Breast epithelium (tissue), 4 donors: ENCODE measurements at regions not wholly inside any gene's neighbourhood (a gene's known extent, or its start where the extent isn't known, plus 50 kb on each side); places are given as distances from the start of the nearest gene placed in this dataset.
"Not testable (repeated sequence)": the region's sequence is repeated elsewhere in the genome, so short reads cannot be mapped to it uniquely, and the experiment has no call there.

ENCODE experiments used
- DNase-seq, 2 donors: peaks; one replicate each; pipeline ENCODE4 v3.0.0-alpha.2; 2019; ENCODE audit warnings: low spot score in 2 of 2
- H3K27ac ChIP-seq, 2 donors: fragments of 200-600 bp; sonication (generic) in 1 of 2; one replicate each; pipeline ENCODE4 v1.5.1; 2016 to 2019; ENCODE audit warnings: mild to moderate bottlenecking in 1 of 2
- H3K27me3 ChIP-seq, 2 donors: fragments of 200-600 bp; sonication (generic) in 1 of 2; one replicate each; pipeline versions ENCODE4 v1.5.1 to v1.6.0; 2017 to 2019; ENCODE audit warnings: control low read depth in 1 of 2, mild to moderate bottlenecking in 1 of 2
- H3K36me3 ChIP-seq: fragments of 200-600 bp; one replicate; pipeline ENCODE4 v1.5.1; 2019
- H3K4me1 ChIP-seq, 2 donors: fragments of 200-600 bp; sonication (generic); one replicate each; pipeline ENCODE4 v1.5.1; 2016 to 2019; ENCODE audit warnings: control low read depth in 1 of 2
- H3K4me3 ChIP-seq, 3 donors: fragments of 200-600 bp; sonication (generic); 1 replicate in 2 of 3; 2 replicates in 1 of 3; pipeline ENCODE4 v1.5.1; 2016 to 2019; ENCODE audit warnings: mild to moderate bottlenecking in 3 of 3, moderate library complexity in 2 of 3
- H3K9me3 ChIP-seq, 2 donors: fragments of 200-600 bp; sonication (generic) in 1 of 2; one replicate each; pipeline ENCODE4 v1.5.1; 2016 to 2019; ENCODE audit warnings: control low read depth in 1 of 2
- POLR2A ChIP-seq: fragments of 450-650 bp; IDR thresholded peaks from one replicate; pipeline ENCODE4 v1.6.1; 2016; ENCODE audit warnings: antibody characterized with exemption, mild to moderate bottlenecking, moderate library complexity
- POLR2AphosphoS5 ChIP-seq, 3 donors: sonication (generic); formaldehyde crosslinking; IDR thresholded peaks; one replicate each; pipeline ENCODE4 v1.6.1; 2017; ENCODE audit warnings: antibody characterized with exemption in 3 of 3
- intact Hi-C: fragments of 100-400 bp; cut with DNase I; formaldehyde crosslinking; loops from one replicate; pipeline ENCODE4 v1.15.1; 2023; ENCODE audit warnings: low total_unique reads
- TF ChIP-seq, protein P1 (sequence below), 3 donors: fragments of 450-650 bp; IDR thresholded peaks; one replicate each; pipeline ENCODE4 v1.5.1; 2016 to 2017; ENCODE audit warnings: antibody characterized with exemption in 3 of 3, mild to moderate bottlenecking in 3 of 3, moderate library complexity in 3 of 3

DNA sequence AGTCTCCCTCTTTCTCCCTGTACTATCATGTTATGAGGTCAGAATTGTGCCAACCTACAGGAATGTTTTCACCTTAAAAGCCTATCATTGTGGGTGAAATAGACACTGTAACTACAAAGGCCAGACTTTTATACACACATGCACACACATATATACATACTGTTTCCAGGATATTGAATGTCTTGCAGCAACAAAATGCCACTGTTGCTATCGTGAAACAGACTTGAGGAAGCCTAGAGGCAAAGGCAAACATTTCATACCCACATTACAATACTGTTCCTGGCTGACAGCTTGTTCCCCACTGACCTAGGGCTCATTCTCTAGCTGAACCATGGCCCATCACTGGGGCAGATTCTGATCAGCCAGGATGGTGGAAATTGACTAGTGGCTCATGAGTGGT lies 125.1 kb upstream of the DUSP10 start:
- no peak for TF ChIP-seq POLR2A
- no peak for TF ChIP-seq POLR2AphosphoS5 (IDR thresholded peaks at IDR 0.05)
- TF ChIP-seq, protein P1, sequence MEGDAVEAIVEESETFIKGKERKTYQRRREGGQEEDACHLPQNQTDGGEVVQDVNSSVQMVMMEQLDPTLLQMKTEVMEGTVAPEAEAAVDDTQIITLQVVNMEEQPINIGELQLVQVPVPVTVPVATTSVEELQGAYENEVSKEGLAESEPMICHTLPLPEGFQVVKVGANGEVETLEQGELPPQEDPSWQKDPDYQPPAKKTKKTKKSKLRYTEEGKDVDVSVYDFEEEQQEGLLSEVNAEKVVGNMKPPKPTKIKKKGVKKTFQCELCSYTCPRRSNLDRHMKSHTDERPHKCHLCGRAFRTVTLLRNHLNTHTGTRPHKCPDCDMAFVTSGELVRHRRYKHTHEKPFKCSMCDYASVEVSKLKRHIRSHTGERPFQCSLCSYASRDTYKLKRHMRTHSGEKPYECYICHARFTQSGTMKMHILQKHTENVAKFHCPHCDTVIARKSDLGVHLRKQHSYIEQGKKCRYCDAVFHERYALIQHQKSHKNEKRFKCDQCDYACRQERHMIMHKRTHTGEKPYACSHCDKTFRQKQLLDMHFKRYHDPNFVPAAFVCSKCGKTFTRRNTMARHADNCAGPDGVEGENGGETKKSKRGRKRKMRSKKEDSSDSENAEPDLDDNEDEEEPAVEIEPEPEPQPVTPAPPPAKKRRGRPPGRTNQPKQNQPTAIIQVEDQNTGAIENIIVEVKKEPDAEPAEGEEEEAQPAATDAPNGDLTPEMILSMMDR (IDR thresholded peaks at IDR 0.05), result no peak
- H3K27me3 ChIP-seq, result no peaks in the 10 kb centered on the region
- no peaks in the 10 kb centered on the region for H3K36me3 ChIP-seq
- no peak overlapping the region for H3K27ac ChIP-seq
- H3K4me3 ChIP-seq, result no peak overlapping the region
- DNase-seq, result no peak
- intact Hi-C loops, result no loop called here
- no peaks in the 10 kb centered on the region for H3K4me1 ChIP-seq
- no peaks in the 10 kb centered on the region for H3K9me3 ChIP-seq

DNA sequence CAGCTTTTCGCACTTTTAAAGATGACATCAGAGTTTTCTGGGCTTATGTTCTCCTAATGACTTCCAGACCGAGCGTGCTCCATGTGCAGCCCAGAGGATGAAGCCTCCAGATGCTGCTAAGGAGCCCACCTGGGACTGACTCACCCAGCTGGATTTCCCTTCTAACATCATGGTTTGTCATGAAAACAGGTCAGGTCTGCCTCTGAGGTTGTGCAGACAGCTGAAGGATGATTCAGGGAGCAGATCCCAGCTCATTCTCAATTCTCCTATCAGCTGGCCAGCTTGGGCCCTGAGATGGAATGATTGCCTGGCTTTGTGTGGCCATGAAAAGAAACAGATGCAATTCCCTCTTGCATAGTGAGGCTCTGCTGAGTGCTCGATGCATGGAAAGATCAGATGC lies 123.9 kb upstream of the DUSP10 start:
- TF ChIP-seq, protein P1 (IDR thresholded peaks at IDR 0.05), result no peak
- TF ChIP-seq POLR2AphosphoS5 (IDR thresholded peaks at IDR 0.05), result no peak
- TF ChIP-seq POLR2A, result no peak
- intact Hi-C loops, result no loop called here

DNA sequence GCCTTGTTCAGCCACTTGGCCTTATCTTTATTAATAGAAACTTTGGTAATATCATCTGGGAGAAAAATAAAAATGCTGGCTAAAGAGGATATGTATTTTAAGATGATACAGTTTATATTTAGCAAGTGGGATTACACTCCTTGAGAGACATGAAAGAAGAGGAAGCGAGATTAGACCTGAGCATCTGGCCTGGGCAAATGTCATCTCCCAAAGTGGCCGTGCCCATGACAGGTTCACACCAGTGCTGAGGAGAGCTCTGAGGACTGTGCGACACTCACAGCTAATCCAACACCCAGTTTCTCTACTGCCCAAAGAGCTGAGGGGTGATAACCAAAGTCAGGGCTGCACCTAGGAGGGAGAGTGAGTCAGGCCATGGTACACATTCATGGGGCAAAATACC lies 121.7 kb upstream of the DUSP10 start:
- H3K4me1 ChIP-seq, result no peaks in the 10 kb centered on the region
- no peaks in the 10 kb centered on the region for H3K27me3 ChIP-seq
- H3K27ac ChIP-seq, result no peak overlapping the region
- no peaks in the 10 kb centered on the region for H3K9me3 ChIP-seq
- no peak for DNase-seq
- TF ChIP-seq, protein P1 (IDR thresholded peaks at IDR 0.05), result no peak
- no peak for TF ChIP-seq POLR2A
- TF ChIP-seq POLR2AphosphoS5 (IDR thresholded peaks at IDR 0.05), result no peak
- H3K4me3 ChIP-seq, result no peak overlapping the region
- H3K36me3 ChIP-seq, result no peaks in the 10 kb centered on the region
- intact Hi-C loops, result no loop called here

More for the DNA sequence above, 123.9 kb upstream of the DUSP10 start:
- no peaks in the 10 kb centered on the region for H3K4me1 ChIP-seq
- no peak for DNase-seq
- no peaks in the 10 kb centered on the region for H3K27me3 ChIP-seq
- H3K9me3 ChIP-seq, result no peaks in the 10 kb centered on the region
- H3K4me3 ChIP-seq, result no peak overlapping the region
- H3K27ac ChIP-seq, result no peak overlapping the region
- H3K36me3 ChIP-seq, result no peaks in the 10 kb centered on the region

DNA sequence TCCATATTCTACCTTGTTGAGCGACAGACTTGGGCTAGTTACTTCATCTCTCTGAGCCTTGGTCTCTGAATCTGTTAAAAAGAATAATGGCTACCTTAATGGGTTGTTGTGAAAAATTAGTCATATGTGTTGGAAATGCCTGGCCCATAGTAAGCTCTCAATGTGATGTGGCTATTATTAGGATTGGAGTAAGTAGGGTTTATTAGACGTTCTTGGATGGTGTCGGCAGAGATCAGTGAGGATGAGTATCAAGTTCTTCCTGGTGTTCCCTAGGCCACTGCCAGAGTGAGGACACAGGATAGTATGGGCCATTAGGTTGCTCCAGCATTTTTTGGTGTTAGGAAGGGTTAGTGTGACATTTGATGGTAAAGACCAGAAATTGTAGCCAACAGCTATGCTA lies 121.1 kb upstream of the DUSP10 start:
- intact Hi-C loops, result no loop called here
- Histone ChIP-seq H3K27me3 (no peaks in the 10 kb centered on the region), H3K27ac (no peak overlapping the region), H3K4me1 (no peaks in the 10 kb centered on the region), H3K36me3 (no peaks in the 10 kb centered on the region), H3K4me3 (no peak overlapping the region), H3K9me3 (no peaks in the 10 kb centered on the region)
- DNase-seq, result no peak
- TF ChIP-seq, protein P1 (IDR thresholded peaks at IDR 0.05), result no peak
- no peak for TF ChIP-seq POLR2AphosphoS5 (IDR thresholded peaks at IDR 0.05)
- TF ChIP-seq POLR2A, result no peak

DNA sequence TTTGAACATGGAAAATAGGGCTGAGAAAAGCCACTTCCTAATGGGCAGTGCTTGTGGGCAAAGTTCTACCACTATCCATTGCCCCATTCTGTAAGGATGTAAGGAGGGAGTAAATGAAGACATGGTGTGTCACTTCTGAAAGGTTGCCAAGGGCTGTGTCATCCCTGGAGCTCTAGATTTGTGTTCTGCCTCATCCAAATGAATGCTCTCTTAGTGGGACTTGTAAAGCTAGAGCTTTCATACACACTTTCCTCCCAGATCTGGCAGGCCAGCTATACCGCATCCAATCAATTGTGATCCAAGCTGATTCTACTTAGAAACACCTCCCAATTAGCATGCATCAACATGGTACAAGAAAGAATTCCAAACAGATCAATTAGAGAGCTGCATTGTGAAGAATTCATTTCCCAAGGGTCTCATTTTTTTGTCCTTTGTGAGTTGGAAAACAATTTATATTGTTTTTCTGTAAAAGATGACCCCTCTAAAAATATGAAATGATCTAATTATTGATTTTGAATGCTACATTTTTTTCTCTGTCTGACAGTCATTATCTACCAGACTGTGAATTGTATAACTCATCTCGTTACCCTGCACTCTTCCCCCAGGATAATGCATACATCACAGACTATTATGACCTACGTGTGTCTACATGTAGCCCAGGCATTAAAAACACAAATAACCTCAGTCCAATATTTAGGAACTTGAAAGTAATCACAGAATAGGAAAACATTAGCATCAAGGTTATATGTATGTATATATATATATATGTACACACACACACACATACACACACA lies 117.1 kb upstream of the DUSP10 start:
- Histone ChIP-seq H3K9me3 (no peaks in the 10 kb centered on the region), H3K4me1 (no peaks in the 10 kb centered on the region), H3K27ac (no peak overlapping the region), H3K4me3 (no peak overlapping the region), H3K27me3 (no peaks in the 10 kb centered on the region), H3K36me3 (no peaks in the 10 kb centered on the region)
- TF ChIP-seq POLR2AphosphoS5 (IDR thresholded peaks at IDR 0.05) (no peak), POLR2A (no peak)
- TF ChIP-seq, protein P1 (IDR thresholded peaks at IDR 0.05), result no peak
- no peak for DNase-seq
- intact Hi-C loops, result loop anchor here (10.0 kb wide), 1 partner anchor 594 kb away; no protein-coding TSS in a partner anchor

DNA sequence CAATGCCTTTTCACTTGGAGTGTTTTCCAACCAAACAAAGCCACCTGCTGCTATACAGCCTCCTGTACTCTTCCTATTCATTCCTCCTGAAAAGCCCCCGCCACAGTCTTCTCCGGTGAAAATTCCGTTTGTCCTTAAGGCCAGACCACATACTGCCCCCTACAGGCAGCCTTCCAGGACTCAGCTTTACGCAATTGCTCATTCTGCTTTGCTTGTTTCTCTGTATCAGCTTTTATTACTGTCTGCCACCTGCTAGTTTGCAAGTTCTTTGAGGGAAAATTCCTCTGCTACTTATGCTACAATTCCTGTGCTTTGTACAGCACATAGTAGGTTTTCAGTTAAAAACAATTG lies 115.2 kb upstream of the DUSP10 start:
- not testable (repeated sequence) for H3K27me3 ChIP-seq, H3K4me1 ChIP-seq, H3K36me3 ChIP-seq, H3K9me3 ChIP-seq, H3K4me3 ChIP-seq, H3K27ac ChIP-seq, DNase-seq
- intact Hi-C loops, result loop anchor here (10.0 kb wide), 1 partner anchor 592 kb away; no protein-coding TSS in a partner anchor
